ENCODE measurements at regions not wholly inside any gene's neighbourhood (a gene's known extent, or its start where the extent isn't known, plus 50 kb on each side); places are given as distances from the start of the nearest gene placed in this dataset.
"Not testable (repeated sequence)": the region's sequence is repeated elsewhere in the genome, so short reads cannot be mapped to it uniquely, and the experiment has no call there.

DNA sequence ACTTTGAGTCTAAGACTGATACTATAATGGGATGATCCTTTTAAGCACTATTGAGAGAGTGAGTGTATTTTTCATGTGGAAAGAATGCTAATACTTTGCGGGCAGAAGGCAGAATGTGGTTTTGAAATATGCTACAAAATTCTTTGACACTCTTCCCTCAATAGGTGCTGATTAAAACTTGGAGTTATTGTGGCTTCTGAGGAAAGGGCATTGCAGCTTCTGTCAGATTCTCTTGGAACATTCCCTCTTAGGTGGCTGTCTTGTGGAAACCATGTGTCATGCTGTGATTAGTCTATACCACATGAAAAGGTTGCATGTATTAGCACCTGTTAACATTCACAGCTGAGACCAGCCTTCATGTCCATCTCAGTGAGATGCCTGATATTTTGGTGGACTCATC lies 547.0 kb downstream of the STIM2 start:
- TF ChIP-seq, protein P1, sequence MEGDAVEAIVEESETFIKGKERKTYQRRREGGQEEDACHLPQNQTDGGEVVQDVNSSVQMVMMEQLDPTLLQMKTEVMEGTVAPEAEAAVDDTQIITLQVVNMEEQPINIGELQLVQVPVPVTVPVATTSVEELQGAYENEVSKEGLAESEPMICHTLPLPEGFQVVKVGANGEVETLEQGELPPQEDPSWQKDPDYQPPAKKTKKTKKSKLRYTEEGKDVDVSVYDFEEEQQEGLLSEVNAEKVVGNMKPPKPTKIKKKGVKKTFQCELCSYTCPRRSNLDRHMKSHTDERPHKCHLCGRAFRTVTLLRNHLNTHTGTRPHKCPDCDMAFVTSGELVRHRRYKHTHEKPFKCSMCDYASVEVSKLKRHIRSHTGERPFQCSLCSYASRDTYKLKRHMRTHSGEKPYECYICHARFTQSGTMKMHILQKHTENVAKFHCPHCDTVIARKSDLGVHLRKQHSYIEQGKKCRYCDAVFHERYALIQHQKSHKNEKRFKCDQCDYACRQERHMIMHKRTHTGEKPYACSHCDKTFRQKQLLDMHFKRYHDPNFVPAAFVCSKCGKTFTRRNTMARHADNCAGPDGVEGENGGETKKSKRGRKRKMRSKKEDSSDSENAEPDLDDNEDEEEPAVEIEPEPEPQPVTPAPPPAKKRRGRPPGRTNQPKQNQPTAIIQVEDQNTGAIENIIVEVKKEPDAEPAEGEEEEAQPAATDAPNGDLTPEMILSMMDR (IDR thresholded peaks at IDR 0.05; ENCODE audit: low read depth, low read length) = no peak
- no peak for DNase-seq (ENCODE audit: low read depth in 2 of 2)

DNA sequence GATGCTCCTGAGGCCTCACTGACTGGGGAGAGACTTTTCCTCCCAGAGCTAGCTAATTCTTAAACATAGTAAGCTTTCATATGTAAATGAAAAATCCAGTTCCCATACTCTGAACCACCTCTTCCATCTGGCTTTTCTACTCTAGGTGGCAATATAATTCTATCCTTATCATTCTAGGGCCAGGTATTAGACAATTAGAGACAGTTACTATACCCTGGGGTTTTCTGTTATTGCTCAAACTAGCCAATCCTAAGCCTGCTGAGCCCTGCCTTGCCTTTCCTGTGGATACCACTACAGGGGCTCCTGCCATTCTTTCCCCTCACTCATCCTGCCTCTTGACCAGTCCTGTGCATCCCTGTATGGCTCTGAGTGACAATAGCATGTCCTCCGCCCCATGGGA lies 552.0 kb downstream of the STIM2 start:
- DNase-seq (ENCODE audit: low read depth in 2 of 2) = no peak
- TF ChIP-seq, protein P1 (IDR thresholded peaks at IDR 0.05; ENCODE audit: low read depth, low read length) = no peak
- H3K4me3 ChIP-seq (replicated peaks in 1 of 2; ENCODE audit: low read depth in 2 of 2, low read length in 2 of 2) = no peak overlapping the region

More for the DNA sequence above, 547.0 kb downstream of the STIM2 start:
- H3K4me3 ChIP-seq (replicated peaks in 1 of 2; ENCODE audit: low read depth in 2 of 2, low read length in 2 of 2) = no peak overlapping the region

DNA sequence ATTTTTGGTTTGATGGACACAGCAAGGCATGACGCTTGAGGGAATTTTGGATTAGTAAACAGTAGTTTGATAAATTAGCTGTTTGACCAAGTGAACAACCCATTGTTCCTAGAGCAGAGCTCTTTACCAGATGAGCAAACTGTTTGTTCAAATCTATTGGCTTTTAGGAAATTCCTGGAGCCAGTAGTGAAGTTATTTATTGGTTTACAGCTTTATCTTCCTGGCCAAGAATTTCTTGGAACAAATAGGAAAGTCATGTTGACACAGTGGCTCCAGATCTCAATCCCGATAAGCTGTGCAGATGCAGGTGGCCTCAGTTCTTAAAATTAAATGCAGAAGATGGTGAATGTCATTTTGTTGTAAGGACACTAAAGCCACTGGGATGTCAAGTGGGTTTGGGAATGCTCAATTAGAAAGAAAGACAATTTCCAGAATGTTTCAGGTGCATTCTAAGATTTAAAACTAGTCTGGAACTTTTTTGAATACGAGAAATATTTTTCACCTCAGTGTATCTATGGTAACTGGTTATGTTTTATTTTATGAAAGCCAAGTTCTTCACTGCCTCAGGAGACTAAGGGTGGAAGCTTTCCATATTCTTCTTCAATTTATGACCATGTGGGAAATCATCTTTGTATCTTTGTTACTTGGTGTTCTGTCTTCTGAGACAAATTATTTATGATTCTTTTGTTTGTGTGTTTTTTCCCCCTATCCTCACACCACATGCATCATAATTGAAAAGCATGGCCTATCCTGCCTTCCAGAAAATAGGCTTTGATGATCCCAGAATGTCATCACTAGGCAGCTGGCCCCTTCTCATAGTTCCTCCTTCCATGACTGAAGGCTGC lies 554.5 kb downstream of the STIM2 start:
- no peak overlapping the region for H3K4me3 ChIP-seq (replicated peaks in 1 of 2; ENCODE audit: low read depth in 2 of 2, low read length in 2 of 2)
- TF ChIP-seq, protein P1 (IDR thresholded peaks at IDR 0.05; ENCODE audit: low read depth, low read length) = no peak
- no peak for DNase-seq (ENCODE audit: low read depth in 2 of 2)

DNA sequence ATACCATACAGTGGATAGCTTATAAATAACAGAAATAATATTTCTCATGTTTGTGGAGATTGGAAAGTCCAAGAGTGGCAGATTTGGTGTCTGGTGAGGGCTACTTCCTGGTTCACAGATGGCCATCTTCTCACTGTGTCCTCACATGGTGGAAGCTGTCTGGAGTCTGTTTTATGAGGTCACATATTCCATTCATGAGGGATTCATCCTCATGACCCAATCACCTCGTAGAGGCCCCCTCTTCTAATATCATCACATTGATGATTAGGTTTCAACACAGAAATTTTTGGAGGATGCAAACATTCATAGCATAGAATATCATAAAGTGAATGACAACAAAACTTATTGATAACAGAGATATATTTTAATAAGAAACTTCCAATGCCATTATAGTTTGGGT lies 568.0 kb downstream of the STIM2 start:
- no peak overlapping the region for H3K4me3 ChIP-seq (replicated peaks in 1 of 2; ENCODE audit: low read depth in 2 of 2, low read length in 2 of 2)
- TF ChIP-seq, protein P1 (IDR thresholded peaks at IDR 0.05; ENCODE audit: low read depth, low read length) = no peak
- DNase-seq (ENCODE audit: low read depth in 2 of 2) = no peak

DNA sequence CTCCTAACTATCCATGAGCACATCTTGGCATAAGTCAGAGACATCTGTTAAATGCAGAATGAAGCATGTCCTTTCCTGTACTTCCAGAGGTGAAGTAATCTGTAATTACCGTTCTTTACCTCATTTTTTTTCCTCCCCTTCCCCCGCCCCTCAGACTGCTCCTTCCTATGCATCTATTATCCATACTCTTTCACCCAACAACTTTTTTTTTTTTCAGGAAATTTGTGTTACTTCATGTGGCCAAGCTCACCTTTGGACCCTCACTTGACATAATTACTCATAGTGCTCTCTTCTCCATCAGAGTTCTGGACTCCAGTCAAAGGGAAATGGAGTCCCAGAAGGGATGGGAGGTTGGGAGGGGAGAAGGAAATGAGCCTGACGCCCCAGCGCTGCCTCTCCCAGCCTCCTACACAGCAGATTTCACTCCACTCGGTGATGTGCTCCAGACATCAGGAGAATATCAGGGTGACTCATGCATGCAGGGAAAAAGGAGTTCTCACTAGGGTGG lies 568.8 kb downstream of the STIM2 start:
- DNase-seq (ENCODE audit: low read depth in 2 of 2) = peak; percentile 2 to 6
- H3K4me3 ChIP-seq (replicated peaks in 1 of 2; ENCODE audit: low read depth in 2 of 2, low read length in 2 of 2) = no peak overlapping the region
- TF ChIP-seq, protein P1 (IDR thresholded peaks at IDR 0.05; ENCODE audit: low read depth, low read length) = no peak

DNA sequence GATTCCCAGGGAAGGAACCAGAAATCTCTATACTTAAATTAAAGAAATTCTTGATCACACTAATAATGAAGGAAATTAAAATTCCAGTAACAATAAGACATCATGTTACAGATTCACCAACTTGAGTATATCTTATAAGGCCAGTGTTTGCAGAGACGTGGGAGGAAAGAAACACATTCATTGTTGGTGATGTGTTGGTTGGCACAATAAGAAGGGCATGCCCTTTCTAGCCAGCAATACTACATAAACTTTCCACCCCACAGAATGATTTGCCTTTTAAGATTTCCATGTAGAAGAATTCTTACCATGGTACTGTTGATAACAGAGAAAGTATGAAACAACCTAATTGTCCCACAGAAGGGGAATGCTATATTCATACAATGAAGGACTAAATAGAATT lies 581.5 kb downstream of the STIM2 start:
- no peak overlapping the region for H3K4me3 ChIP-seq (replicated peaks in 1 of 2; ENCODE audit: low read depth in 2 of 2, low read length in 2 of 2)
- TF ChIP-seq, protein P1 (IDR thresholded peaks at IDR 0.05; ENCODE audit: low read depth, low read length) = no peak
- no peak for DNase-seq (ENCODE audit: low read depth in 2 of 2)

DNA sequence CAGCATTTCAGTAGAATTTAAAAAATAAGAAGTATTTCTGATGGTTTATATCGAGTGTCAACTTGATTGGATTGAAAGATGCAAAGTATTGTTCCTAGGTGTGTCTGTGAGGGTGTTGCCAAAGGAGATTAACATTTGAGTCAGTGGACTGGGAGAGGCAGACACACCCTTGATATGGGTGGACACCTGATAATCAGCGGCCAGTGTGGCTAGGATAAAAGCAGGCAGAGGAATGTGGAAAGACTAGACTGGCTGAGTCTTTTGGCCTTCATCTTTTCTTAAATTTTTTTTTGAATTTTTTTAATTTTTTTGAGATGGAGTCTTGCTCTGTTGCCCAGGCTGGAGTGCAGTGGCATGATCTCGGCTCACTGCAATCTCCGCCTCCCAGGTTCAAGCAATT lies 582.0 kb downstream of the STIM2 start:
- not testable (repeated sequence) for H3K4me3 ChIP-seq (replicated peaks in 1 of 2; ENCODE audit: low read depth in 2 of 2, low read length in 2 of 2); DNase-seq (ENCODE audit: low read depth in 2 of 2)

All from cardiac fibroblast (primary cell).